Type B pancreatic cell (in vitro differentiated cells): ENCODE measurements at regions not wholly inside any gene's neighbourhood (a gene's known extent, or its start where the extent isn't known, plus 50 kb on each side); places are given as distances from the start of the nearest gene placed in this dataset.

ENCODE experiments used
- DNase-seq: peaks from one replicate; pipeline ENCODE4 v3.0.0; 2021; ENCODE audit warnings: mixed read lengths; ENCODE audit not compliant: unreplicated experiment; ENCODE audit errors: extremely low spot score
- H3K27ac Mint-ChIP-seq: 2 replicates; pipeline ENCODE4 v1.8.0; 2021; ENCODE audit warnings: mild to moderate bottlenecking, mixed read lengths
- H3K27me3 Mint-ChIP-seq: 2 replicates; pipeline ENCODE4 v1.8.0; 2021; ENCODE audit warnings: mixed read lengths
- H3K36me3 Mint-ChIP-seq: 2 replicates; pipeline ENCODE4 v1.8.0; 2021; ENCODE audit warnings: mixed read lengths
- H3K4me1 Mint-ChIP-seq: one replicate; pipeline ENCODE4 v1.8.0; 2021; ENCODE audit warnings: mixed read lengths; ENCODE audit not compliant: unreplicated experiment
- H3K4me3 Mint-ChIP-seq: 2 replicates; pipeline ENCODE4 v1.8.0; 2021; ENCODE audit warnings: mild to moderate bottlenecking, mixed read lengths
- H3K9me3 Mint-ChIP-seq: 2 replicates; pipeline ENCODE4 v1.8.0; 2021; ENCODE audit warnings: mixed read lengths
- TF ChIP-seq, protein P1 (sequence below): fragments of 200-600 bp; sonication (generic); conservative IDR thresholded peaks from 2 replicates; pipeline ENCODE4 v1.5.0; 2021; ENCODE audit warnings: antibody characterized with exemption, mild to moderate bottlenecking

DNA sequence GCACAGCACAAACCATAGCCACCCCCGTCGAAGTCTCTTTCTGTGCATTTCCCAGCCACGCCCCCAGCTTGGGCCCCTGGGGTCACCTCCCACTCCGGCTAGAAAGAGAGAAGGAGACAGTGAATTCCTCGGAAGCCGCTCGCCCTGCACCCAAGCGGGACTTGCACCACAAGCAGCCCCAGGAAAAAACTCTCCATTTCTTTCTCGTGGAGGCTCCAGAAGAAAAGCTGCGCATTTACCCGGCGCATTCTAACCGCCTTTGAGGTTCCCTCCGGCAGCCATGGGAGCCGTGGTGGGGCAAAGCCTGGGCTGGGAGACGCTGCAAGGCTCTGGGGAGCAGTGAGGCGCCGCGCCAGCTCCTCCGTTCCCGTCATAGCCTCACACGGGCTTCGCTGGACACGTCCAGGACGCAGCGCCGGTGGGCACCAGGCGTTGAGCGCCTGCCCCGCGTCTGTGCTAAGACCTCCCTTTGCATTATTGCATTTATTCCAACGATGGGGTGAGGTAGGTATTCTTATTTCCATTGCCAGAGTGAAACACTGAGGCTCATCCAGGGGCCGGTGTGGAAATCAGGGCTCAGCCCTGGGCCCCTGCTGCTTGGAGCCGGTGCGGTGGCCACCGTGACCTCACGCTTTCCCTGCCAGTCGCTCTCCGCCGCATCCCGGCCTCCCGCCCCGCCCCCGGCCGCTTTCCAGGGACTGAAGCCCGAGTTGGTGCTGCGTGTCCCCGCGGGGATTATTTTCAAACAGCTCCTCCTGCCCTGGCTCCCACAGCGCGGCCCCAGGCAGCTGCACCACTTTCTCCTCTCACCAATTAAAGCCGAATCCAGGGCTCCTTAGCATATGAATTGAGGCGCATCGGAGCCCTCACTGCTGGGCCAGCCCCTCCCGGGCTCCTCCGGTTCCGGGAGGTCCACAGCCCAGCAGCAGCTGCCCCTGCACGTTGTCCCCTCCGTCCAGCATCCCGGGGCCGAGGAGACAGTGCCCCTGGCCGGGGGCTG lies 148.3 kb upstream of the AFDN start:
- Mint-ChIP-seq H3K9me3 (no peaks in the 10 kb centered on the region), H3K36me3 (no peaks in the 10 kb centered on the region), H3K4me1 (peaks cover 40% of the 10 kb centered on the region), H3K27me3 (peaks cover 46% of the 10 kb centered on the region), H3K27ac (no peak overlapping the region), H3K4me3 (peak overlapping the region; percentile 85)
- TF ChIP-seq, protein P1, sequence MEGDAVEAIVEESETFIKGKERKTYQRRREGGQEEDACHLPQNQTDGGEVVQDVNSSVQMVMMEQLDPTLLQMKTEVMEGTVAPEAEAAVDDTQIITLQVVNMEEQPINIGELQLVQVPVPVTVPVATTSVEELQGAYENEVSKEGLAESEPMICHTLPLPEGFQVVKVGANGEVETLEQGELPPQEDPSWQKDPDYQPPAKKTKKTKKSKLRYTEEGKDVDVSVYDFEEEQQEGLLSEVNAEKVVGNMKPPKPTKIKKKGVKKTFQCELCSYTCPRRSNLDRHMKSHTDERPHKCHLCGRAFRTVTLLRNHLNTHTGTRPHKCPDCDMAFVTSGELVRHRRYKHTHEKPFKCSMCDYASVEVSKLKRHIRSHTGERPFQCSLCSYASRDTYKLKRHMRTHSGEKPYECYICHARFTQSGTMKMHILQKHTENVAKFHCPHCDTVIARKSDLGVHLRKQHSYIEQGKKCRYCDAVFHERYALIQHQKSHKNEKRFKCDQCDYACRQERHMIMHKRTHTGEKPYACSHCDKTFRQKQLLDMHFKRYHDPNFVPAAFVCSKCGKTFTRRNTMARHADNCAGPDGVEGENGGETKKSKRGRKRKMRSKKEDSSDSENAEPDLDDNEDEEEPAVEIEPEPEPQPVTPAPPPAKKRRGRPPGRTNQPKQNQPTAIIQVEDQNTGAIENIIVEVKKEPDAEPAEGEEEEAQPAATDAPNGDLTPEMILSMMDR = no peak
- no peak for DNase-seq

DNA sequence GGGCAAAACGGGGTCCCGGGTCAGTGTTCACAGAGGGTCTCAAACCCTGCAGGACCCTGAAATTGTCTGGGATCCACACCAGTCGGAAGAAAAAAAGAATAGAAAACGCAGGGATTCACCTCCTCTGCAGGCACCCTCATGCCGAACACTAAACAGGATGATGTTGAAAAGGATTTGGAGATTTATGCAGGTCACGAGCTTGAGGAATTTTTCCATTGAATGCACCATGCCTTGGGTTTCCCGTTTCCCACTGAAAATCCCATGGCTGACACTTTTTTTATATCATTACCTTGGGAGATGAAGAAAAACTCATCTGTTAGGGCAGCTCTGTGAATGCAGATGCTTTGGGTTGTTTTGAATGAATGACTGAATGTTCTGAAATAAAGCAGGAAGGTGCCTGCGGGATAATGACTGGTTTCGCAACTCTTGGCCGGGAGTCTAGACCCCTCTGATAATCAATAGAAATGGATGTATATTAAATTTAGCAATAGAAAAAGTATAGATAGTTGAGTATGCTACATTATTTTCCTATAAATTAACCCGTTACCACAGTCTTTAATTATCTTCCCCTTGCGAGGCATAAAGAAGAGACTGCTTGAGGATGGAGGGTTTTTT lies 147.5 kb upstream of the AFDN start:
- TF ChIP-seq, protein P1 = no peak
- Mint-ChIP-seq H3K9me3 (no peaks in the 10 kb centered on the region), H3K4me1 (peaks cover 48% of the 10 kb centered on the region), H3K36me3 (peaks cover 2% of the 10 kb centered on the region), H3K27ac (no peak overlapping the region), H3K27me3 (peaks cover 49% of the 10 kb centered on the region), H3K4me3 (peak overlapping the region; percentile 85)
- DNase-seq = no peak

DNA sequence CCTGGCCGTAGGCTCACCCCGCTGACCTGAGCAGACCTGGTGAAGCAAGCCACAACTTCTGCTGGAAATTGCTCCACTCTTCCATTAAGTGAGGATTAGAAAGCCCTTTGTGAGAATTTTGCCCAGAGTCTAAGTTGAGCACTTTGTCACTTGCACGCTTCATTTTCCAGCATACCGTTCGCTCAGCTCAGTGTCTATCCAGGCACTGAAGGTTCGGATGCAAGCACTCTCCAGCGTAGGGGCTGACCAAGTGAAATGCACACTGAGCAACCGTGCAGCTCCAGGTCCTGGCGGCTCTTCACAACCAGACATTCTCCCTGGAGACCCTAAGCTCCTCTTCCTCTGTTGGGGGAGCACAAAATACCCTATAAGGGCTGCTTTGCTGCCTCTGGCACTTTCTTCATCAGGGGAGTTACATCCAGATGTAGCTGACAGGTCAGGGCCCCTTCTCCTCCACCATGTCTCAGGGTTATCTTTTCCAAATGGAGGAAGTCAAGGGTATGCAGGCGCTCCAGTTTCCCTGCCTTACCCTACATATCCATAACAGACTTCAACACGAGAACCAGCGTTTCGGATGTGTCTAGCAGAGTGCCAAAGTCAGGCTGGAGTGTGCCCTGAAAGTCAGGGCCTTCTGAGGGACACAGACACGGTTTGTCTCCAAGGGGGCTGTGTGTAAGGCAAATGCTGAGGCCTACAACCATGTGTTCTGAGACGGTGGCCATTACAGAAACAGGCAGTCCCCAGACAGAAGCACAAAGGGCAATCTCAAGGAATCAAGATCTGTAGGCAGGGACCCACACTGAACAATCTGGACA lies 146.7 kb upstream of the AFDN start:
- no peak for DNase-seq
- Mint-ChIP-seq H3K4me3 (peak overlapping the region; percentile 73), H3K27me3 (peaks cover 53% of the 10 kb centered on the region), H3K9me3 (no peaks in the 10 kb centered on the region), H3K4me1 (peaks cover 52% of the 10 kb centered on the region), H3K27ac (no peak overlapping the region), H3K36me3 (peaks cover 3% of the 10 kb centered on the region)
- TF ChIP-seq, protein P1 = no peak

DNA sequence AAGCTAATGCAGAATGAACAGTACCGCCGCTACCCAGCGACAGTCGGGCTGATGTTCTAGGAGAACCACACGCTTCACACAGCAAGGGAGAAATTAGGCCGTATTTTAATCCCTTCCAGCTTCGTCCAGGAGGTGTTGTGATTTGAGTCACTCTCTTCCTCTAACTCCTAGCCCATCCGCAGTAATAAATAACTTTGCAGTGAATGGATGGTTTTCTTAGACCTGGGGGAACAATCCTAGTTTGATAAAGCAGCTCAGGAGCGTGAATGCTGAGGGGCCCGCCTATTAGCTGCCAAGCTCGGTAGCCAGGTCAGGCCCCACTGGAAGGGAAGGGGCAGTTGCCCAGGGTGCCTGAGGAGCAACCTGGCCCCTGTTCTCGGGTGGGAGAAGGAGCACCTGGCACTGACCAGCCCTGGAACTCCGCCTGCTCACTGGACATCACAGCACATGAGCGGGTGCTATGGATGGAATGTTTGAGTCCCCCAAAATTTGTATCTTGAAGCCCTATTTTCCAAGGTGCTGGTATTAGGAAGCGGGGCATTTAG lies 146.0 kb upstream of the AFDN start:
- TF ChIP-seq, protein P1 = no peak
- peak overlapping the region; percentile 4 for H3K4me3 Mint-ChIP-seq
- H3K27me3 Mint-ChIP-seq = peaks cover 57% of the 10 kb centered on the region
- peaks cover 52% of the 10 kb centered on the region for H3K4me1 Mint-ChIP-seq
- H3K9me3 Mint-ChIP-seq = no peaks in the 10 kb centered on the region
- peaks cover 3% of the 10 kb centered on the region for H3K36me3 Mint-ChIP-seq
- H3K27ac Mint-ChIP-seq = no peak overlapping the region
- no peak for DNase-seq

DNA sequence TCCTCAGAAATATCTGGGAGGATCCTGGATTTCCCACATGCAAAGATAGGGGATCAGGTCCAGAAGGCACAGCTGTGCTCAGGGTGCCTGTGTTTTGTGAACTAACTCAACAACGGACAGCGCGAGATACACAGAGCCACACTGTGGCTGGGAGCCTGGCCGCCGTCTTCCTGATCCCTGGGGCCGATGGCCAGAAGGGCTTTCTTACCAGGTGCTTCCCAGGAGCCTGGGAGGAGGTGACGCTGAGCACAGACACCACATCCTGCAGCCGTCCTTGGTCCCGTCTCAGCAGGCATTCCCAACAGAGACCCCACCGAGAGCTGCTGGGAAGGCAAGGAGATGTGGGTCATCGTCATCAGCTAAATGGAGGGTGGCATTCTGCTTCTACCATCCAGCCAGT lies 144.6 kb upstream of the AFDN start:
- TF ChIP-seq, protein P1 = no peak
- Mint-ChIP-seq H3K27me3 (peaks cover 56% of the 10 kb centered on the region), H3K36me3 (peaks cover 3% of the 10 kb centered on the region), H3K4me3 (no peak overlapping the region), H3K4me1 (peaks cover 39% of the 10 kb centered on the region), H3K27ac (no peak overlapping the region), H3K9me3 (no peaks in the 10 kb centered on the region)
- no peak for DNase-seq
